Rectal smooth muscle tissue (tissue), 1 donor: ENCODE measurements at regions not wholly inside any gene's neighbourhood (a gene's known extent, or its start where the extent isn't known, plus 50 kb on each side); places are given as distances from the start of the nearest gene placed in this dataset.
"Not testable (repeated sequence)": the region's sequence is repeated elsewhere in the genome, so short reads cannot be mapped to it uniquely, and the experiment has no call there.

Source experiments
- H3K27ac ChIP-seq: one replicate; pipeline ENCODE4 v1.7.0; 2013; ENCODE audit warnings: low read depth, low read length, inconsistent platforms
- H3K27me3 ChIP-seq: one replicate; pipeline ENCODE4 v1.7.0; 2013; ENCODE audit warnings: low read length; ENCODE audit not compliant: control insufficient read depth, insufficient read depth
- H3K36me3 ChIP-seq: one replicate; pipeline ENCODE4 v1.7.0; 2013; ENCODE audit warnings: low read length; ENCODE audit not compliant: control insufficient read depth, insufficient read depth
- H3K4me1 ChIP-seq: one replicate; pipeline ENCODE4 v1.7.0; 2013; ENCODE audit warnings: low read length; ENCODE audit not compliant: control insufficient read depth, insufficient read depth
- H3K4me3 ChIP-seq: one replicate; pipeline ENCODE4 v1.7.0; 2013; ENCODE audit warnings: low read length
- H3K9ac ChIP-seq: one replicate; pipeline ENCODE4 v1.7.0; 2013; ENCODE audit warnings: low read length

GRCh38 chrX:40788698-40789097 lies 53.4 kb upstream of the MED14 start:
- not testable (repeated sequence) for H3K36me3 ChIP-seq, H3K27me3 ChIP-seq, H3K4me1 ChIP-seq, H3K4me3 ChIP-seq, H3K9ac ChIP-seq, H3K27ac ChIP-seq

GRCh38 chrX:40792433-40792832 lies 57.1 kb upstream of the MED14 start:
- Histone ChIP-seq H3K27ac (no peak overlapping the region), H3K4me3 (no peak overlapping the region), H3K27me3 (no peaks in the 10 kb centered on the region), H3K36me3 (no peaks in the 10 kb centered on the region), H3K4me1 (no peaks in the 10 kb centered on the region), H3K9ac (no peak overlapping the region)

- H3K36me3 ChIP-seq, H3K4me3 ChIP-seq, H3K27me3 ChIP-seq, H3K4me1 ChIP-seq, H3K27ac ChIP-seq, H3K9ac ChIP-seq: not testable (repeated sequence)
Measured at GRCh38 chrX:40794829-40795130, 59.4 kb upstream of the MED14 start.

DNA sequence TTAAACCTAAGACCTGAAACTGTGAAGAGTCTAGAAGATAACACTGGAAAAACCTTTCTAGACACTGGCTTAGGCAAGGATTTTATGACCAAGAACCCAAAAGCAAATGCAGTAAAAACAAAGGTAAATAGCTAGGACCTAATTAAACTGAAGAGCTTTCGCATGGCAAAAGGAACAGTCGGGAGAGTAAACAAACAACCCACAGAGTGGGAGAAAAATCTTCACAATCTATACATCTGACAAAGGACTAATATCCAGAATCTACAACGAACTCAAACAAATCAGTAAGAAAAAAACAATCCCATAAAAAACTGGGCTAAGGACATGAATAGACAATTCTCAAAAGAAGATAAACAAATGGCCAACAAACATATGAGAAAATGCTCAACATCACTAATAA lies 64.4 kb upstream of the MED14 start:
- H3K27ac ChIP-seq, H3K4me1 ChIP-seq, H3K9ac ChIP-seq, H3K27me3 ChIP-seq, H3K36me3 ChIP-seq, H3K4me3 ChIP-seq: not testable (repeated sequence)

GRCh38 chrX:40805404-40805803 lies 70.1 kb upstream of the MED14 start:
- H3K27ac ChIP-seq: no peak overlapping the region
- H3K27me3 ChIP-seq: peaks cover 2% of the 10 kb centered on the region
- no peaks in the 10 kb centered on the region for H3K4me1 ChIP-seq
- no peaks in the 10 kb centered on the region for H3K36me3 ChIP-seq
- H3K4me3 ChIP-seq: no peak overlapping the region
- no peak overlapping the region for H3K9ac ChIP-seq

GRCh38 chrX:40806513-40807220 lies 71.3 kb upstream of the MED14 start:
- H3K4me1 ChIP-seq: no peaks in the 10 kb centered on the region
- H3K36me3 ChIP-seq: no peaks in the 10 kb centered on the region
- H3K4me3 ChIP-seq: no peak overlapping the region
- peaks cover 2% of the 10 kb centered on the region for H3K27me3 ChIP-seq
- no peak overlapping the region for H3K27ac ChIP-seq
- H3K9ac ChIP-seq: no peak overlapping the region

- Histone ChIP-seq H3K4me3 (no peak overlapping the region), H3K27ac (no peak overlapping the region), H3K9ac (no peak overlapping the region), H3K27me3 (peaks cover 2% of the 10 kb centered on the region), H3K36me3 (no peaks in the 10 kb centered on the region), H3K4me1 (no peaks in the 10 kb centered on the region)
Measured at GRCh38 chrX:40807384-40807783, 72.0 kb upstream of the MED14 start.

GRCh38 chrX:40808203-40808602 lies 72.9 kb upstream of the MED14 start:
- peaks cover 2% of the 10 kb centered on the region for H3K27me3 ChIP-seq
- H3K9ac ChIP-seq: no peak overlapping the region
- H3K4me1 ChIP-seq: no peaks in the 10 kb centered on the region
- H3K27ac ChIP-seq: no peak overlapping the region
- no peaks in the 10 kb centered on the region for H3K36me3 ChIP-seq
- no peak overlapping the region for H3K4me3 ChIP-seq

GRCh38 chrX:40809210-40809609 lies 73.9 kb upstream of the MED14 start:
- Histone ChIP-seq H3K36me3 (no peaks in the 10 kb centered on the region), H3K4me1 (no peaks in the 10 kb centered on the region), H3K9ac (no peak overlapping the region), H3K27ac (no peak overlapping the region), H3K4me3 (no peak overlapping the region), H3K27me3 (peaks cover 2% of the 10 kb centered on the region)

DNA sequence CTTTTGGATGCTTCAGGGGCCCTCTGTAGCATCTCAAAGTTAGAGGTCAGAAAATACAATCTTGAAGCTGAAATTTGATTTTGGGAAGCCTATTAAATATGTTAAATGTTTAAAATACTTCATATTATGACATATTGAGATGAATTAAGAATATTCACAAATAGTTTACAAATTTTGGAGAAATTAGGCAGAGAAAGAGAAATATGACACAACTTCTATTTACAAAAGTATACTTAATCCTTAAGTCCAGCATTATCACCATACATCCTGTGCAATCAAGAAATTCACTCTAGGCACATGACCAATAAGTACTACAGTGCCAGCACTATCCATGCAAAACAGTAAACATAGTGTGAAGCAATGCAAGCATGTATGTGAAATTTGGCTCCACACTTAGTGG lies 79.7 kb upstream of the MED14 start:
- not testable (repeated sequence) for H3K4me1 ChIP-seq

DNA sequence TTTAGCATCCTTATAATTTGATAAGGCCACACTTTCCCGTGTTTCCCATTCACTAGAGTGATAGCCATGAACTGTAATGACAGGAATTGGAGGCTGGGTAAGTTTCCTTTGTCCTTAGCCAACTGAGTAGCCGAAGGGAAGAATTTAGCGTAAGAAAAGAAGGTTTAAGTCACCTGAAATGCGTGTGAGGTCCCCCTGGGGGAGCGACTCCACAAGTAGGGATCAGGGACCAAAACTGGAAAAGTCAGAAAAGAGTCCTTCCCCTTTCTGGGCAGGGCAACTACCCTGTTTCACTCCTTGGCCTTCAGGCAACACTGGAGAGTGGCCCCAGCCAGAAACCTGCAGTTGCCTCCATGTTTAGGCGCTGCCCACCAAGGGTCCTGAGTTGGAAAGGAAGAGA lies 81.6 kb upstream of the MED14 start:
- H3K27ac ChIP-seq: no peak overlapping the region
- H3K4me1 ChIP-seq: no peaks in the 10 kb centered on the region
- no peak overlapping the region for H3K9ac ChIP-seq
- no peak overlapping the region for H3K4me3 ChIP-seq
- H3K27me3 ChIP-seq: no peaks in the 10 kb centered on the region
- H3K36me3 ChIP-seq: no peaks in the 10 kb centered on the region

More for the DNA sequence above, 79.7 kb upstream of the MED14 start:
- H3K9ac ChIP-seq, H3K27me3 ChIP-seq, H3K4me3 ChIP-seq, H3K36me3 ChIP-seq, H3K27ac ChIP-seq: not testable (repeated sequence)

- Histone ChIP-seq H3K4me1 (no peaks in the 10 kb centered on the region), H3K27ac (no peak overlapping the region), H3K4me3 (no peak overlapping the region), H3K36me3 (no peaks in the 10 kb centered on the region), H3K9ac (no peak overlapping the region), H3K27me3 (no peaks in the 10 kb centered on the region)
Measured at GRCh38 chrX:40818236-40818635, 82.9 kb upstream of the MED14 start.

- Histone ChIP-seq H3K36me3 (no peaks in the 10 kb centered on the region), H3K4me3 (no peak overlapping the region), H3K4me1 (no peaks in the 10 kb centered on the region), H3K9ac (no peak overlapping the region), H3K27ac (no peak overlapping the region), H3K27me3 (no peaks in the 10 kb centered on the region)
Measured at GRCh38 chrX:40821780-40822179, 86.4 kb upstream of the MED14 start.
